Left hindlimb (tissue), 1 donor: ENCODE measurements at regions not wholly inside any gene's neighbourhood (a gene's known extent, or its start where the extent isn't known, plus 50 kb on each side); places are given as distances from the start of the nearest gene placed in this dataset.
"Not testable (repeated sequence)": the region's sequence is repeated elsewhere in the genome, so short reads cannot be mapped to it uniquely, and the experiment has no call there.

Experiments used
- DNase-seq: peaks from one replicate; pipeline ENCODE4 v3.0.0-alpha.2; 2018

DNA sequence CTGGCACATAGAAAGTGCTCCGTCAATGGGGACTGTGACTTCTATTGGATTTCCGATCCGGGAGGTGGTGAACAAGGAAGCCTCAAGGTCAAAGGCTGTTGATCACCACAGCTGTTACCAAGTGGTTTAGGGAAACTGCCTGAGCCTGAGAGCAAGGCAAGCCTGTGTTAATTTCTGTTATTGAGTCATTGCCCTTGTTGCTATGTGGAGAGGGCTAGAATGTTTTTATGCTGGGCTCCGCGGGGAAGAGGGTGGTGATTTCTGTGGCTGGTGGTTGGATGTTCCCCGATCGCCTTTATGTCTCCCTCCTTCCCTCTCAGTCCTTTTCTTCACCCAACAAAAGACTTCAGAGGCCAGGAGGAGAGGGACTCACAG, 108.5 kb upstream of the ALX4 start:
- no peak for DNase-seq

- no peak for DNase-seq
These were observed 111.2 kb upstream of the ALX4 start for GRCh38 chr11:44421090-44421675.

- DNase-seq: no peak
These were observed 113.3 kb upstream of the ALX4 start for GRCh38 chr11:44423289-44423688.

DNA sequence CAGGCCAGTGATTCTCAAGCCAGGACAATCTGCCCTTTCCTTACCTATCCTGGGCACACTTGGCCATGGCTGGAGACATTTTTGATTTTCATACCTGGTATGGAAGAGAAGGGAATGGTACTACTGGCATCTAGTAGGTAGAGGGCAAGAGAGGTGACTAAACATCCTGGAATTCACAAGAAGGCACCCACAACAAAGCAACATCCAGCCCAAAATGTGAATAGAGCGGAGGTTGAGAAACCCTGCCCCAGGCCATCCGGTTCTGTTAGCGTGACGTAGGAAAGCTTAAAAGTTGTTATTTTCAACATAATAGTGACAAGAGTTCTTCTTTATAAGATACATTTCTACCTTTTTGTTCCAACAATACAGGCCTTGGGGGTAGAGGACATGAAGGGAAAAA, 114.9 kb upstream of the ALX4 start:
- no peak for DNase-seq

- no peak for DNase-seq
These were observed 116.2 kb upstream of the ALX4 start for GRCh38 chr11:44426119-44426518.

DNA sequence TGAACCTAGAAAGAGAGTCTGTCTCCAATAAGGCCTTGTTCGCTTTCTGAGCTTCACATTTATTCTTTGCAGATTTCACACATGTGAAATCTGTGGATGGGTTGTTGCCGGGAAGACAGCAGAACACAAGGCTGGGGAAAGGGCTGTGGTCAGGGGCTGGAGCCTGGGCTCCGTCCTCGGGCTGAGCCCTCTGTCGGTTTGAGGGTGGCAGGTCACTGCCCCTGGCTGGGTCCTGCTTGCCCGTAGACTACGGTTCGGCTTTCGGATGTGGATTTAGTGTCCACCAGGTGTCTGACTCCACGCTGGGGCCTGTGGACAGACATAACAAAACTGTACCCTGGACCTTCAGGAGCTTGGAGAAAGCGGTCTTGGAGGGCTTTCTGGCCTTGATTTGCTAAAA, 117.0 kb upstream of the ALX4 start:
- DNase-seq: no peak

DNA sequence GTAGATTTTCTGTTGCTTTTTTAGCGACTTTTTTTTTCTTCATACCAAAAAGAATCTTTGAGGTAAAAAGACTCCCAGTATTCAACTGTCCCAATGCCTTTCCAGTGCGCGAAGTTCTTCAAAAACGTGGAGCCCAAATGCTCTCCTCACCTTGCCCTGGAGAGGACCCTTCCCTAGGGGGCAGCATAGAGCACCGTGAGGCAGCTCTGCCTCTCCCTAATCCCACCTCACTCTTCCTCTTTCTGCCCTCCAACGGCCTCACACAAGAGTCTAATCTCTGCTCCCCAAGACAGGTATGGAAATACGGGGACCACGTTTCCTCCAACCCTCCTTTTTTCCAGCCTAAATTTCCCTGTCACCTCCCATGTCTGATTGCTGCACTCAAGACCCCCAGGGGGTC, 117.5 kb upstream of the ALX4 start:
- no peak for DNase-seq

DNA sequence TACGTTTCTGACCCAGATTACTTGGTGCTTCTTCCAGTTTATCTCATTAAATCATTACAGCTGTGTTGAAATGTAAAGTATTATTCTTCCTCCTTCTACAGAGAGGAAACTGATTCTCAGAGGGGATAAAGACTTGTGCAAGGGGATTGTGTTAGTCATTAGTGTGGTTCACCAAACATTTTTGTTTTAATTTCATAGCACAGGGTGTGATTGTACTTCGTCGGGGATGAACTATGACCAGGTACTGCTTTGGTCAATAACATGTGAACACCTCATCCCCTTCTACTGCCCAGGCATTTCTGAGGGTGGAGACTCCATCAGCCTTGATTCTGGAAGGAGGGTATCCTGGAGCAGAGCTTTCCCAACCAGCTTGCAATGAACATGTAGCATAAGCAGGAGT, 120.2 kb upstream of the ALX4 start:
- DNase-seq: no peak

DNA sequence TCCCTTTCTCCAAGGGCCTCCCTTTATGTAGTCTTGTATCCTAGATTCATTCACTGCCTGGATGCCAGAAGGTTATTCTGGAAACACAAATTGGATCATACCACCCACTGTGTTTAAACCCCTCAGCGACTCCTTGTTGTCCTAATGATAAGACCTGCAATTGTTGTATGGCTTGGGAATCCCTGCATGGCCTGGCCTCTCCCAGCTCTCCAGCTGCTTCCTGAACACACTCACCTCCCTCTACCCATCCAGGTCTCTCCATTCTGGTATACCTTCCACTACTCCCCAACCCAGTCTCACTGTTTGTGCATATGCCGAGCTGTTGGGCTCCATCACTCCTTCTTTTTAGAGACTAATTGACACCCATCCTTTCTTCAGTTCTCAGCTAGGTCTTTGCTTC, 124.3 kb upstream of the ALX4 start:
- no peak for DNase-seq

DNA sequence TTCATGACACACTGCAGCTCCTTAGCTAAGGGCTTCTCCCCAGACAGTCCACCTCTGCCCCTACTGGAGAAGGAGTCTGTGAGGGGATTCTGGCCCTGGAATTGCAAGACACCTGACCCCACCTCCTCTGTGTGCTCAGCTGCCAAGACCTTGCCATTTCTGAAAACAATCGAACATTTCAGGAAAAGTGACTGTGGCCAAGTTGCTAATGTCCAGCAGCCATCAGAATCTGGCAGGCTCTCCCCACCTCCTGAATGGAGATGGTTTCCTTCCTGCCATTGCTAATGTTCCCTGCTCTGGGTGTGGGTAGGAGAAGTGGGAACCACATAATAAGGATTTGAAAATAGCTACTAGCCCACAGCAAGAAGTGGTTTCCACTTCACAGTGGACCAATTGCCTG, 127.2 kb upstream of the ALX4 start:
- no peak for DNase-seq

DNA sequence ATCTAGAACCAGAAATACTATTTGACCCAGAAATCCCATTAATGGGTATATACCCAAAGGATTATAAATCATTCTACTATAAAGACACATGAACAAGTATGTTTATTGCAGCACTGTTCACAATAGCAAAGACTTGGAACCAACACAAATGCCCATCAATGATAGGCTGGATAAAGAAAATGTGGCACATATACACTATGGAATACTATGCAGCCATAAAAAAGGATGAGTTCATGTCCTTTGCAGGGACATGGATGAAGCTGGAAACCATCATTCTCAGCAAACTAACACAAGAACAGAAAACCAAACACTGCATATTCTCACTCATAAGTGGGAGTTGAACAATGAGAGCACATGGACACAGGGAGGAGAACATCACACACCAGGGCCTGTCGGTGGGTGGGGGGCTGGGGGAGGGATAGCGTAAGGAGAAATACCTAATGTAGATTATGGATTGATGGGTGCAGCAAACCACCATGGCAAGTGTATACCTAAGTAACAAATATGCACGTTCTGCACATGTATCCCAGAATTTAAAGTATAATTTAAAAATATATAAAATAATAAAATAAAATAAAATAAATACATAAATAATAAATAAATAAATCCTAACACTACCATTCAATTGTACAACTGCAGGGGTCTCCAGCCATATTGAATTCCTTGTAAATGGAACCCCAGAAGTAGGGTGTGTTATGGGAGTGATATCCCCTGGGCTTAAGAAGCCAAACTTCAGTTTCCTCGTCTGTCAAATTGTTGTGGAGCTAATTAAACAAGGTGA, 122.4 kb upstream of the CD82 start:
- not testable (repeated sequence) for DNase-seq

GRCh38 chr11:44443836-44444769, 121.4 kb upstream of the CD82 start:
- no peak for DNase-seq

DNA sequence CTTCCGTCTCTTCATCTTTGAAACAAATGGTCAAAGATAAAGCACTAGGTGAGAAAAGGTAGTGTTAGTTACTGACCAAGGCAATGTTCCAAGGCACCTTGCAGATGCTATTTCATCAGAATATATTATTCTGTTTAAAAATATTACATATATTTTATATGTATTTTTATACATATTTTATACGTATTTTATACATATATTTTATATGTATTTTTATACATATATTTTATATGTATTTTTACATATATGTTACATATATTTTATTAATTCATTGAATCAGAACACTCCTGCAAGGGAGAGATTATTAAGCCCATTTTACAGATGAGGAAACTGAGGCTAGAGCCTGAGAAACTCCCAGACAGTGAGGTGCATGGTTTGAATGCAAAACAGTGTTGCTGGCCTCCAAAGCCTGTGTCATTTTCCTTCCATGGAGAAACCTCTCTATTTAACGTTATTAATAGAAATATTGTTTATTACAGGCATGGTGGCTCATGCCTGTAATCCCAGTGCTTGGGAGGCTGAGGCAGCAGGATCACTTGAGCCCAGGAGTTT, 120.6 kb upstream of the CD82 start:
- DNase-seq: no peak

- no peak for DNase-seq
These were observed 119.7 kb upstream of the CD82 start for GRCh38 chr11:44445500-44446365.

DNA sequence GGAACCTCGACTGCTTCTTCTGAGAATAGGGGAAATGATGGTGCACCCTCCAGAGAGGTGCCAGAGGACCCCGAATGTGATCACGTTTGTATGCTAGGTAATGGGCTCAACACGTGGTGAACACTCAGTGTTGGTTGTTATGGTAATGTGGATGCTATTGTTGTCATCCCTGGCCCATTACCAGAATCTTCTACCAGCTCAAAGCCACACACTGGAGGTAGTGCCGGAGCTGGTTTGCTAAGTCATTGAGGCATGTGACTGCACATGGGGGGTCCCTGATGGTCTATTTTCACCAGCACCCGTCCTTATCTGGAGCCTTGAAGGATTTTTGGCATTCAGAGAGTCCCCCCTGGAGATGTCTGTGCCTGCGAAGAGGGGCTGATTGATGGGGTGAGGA, 119.1 kb upstream of the CD82 start:
- no peak for DNase-seq

DNA sequence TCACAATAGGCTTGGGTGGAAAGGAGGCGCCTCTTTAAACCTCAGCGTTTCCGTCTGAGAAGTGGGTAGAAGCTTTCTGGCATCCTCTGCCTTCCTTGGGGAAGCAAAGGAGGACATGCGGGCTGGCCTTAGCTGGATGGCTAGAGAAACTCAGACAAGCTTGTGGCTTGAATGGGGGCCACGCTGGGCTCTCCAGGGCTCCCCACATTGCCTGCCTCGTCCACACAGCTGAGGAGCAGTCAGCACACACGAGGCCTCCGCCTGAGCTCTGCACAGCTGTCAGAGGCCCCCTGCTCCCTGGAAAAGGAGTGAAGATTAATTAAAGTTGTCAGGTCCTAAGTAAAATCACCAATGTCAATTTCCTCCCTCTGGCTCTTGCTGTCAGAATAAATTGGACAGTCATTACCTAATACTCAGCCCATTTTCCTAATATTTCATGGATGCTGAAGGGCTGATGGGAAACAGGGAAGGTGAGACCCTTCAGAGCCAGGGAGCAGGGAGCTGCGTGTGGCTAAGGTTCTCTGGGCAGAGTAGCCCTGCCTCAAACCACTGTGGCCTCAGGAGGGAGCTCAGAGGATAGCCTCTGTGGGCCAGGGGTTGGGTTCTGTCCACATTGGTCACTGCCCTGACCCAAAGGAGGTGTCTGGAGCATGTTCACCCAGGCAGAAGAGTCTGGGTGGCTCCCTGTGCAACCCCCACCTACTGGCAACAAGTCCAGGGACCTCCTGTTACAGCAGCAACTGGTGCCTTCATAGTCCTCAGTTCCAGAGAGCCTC, 118.3 kb upstream of the CD82 start:
- no peak for DNase-seq

- DNase-seq: peak; percentile 51
These were observed 115.0 kb upstream of the CD82 start for GRCh38 chr11:44450295-44450932.

DNA sequence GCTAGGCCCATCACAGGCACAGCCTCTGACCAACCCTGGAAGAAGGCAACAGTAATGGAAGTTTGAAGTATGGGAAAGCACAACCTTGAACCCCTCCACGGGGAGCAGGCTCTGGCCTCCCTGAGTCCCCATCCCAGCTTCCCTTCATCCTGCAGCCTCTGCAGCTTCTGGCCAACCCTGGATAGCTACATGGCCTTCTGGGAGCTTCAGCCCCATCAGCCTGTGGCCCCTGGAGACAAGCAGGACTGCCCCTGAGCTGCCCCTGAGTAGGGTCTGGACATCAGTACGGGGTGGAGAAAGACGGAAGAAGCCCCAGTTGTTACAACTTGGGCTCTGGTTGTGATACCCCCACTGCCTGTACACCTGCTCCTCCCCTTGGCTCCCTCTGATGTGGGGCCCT, 113.8 kb upstream of the CD82 start:
- DNase-seq: no peak

- DNase-seq: no peak
These were observed 112.5 kb upstream of the CD82 start for GRCh38 chr11:44452827-44453572.

- DNase-seq: no peak
These were observed 111.6 kb upstream of the CD82 start for GRCh38 chr11:44453871-44454270.
